ENCODE measurements at regions not wholly inside any gene's neighbourhood (a gene's known extent, or its start where the extent isn't known, plus 50 kb on each side); places are given as distances from the start of the nearest gene placed in this dataset.

DNA sequence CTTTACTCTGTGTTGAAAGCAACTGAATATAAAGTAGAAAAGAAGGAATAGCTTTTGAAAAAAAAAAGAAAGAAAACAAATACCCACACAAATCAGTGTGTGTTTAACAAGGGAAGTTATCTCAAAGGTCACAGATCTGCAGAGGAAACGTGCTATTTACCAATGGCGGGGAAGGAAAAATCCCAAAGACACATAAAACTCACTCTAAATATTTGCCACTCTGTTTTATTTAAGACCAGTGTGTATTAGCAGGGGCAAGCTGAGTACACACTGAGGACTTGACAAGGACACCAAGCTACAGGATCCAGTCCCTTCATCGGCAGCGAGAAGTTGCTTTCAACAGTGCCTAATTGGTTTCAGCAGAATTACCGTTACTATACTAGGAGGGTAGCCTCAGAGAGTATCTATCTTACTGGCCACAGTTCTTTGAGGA lies 252.5 kb downstream of the DEPDC1B start (continued):
- TF ChIP-seq, protein P1, sequence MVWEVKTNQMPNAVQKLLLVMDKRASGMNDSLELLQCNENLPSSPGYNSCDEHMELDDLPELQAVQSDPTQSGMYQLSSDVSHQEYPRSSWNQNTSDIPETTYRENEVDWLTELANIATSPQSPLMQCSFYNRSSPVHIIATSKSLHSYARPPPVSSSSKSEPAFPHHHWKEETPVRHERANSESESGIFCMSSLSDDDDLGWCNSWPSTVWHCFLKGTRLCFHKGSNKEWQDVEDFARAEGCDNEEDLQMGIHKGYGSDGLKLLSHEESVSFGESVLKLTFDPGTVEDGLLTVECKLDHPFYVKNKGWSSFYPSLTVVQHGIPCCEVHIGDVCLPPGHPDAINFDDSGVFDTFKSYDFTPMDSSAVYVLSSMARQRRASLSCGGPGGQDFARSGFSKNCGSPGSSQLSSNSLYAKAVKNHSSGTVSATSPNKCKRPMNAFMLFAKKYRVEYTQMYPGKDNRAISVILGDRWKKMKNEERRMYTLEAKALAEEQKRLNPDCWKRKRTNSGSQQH (CRISPR knock-in tag; IDR thresholded peaks at IDR 0.05; ENCODE audit: low read depth): no peak
- no peak for TF ChIP-seq MAFG (CRISPR knock-in tag; IDR thresholded peaks at IDR 0.05)
- no peak for TF ChIP-seq DR1 (CRISPR knock-in tag; IDR thresholded peaks at IDR 0.05)
- TF ChIP-seq ZNF747 (CRISPR knock-in tag; IDR thresholded peaks at IDR 0.05; ENCODE audit: borderline replicate concordance): 0 out of 2 replicates have a peak, but pooled peaks have one; percentile 28
- TF ChIP-seq NR1H2 (CRISPR knock-in tag; IDR thresholded peaks at IDR 0.05; ENCODE audit: borderline replicate concordance, low read depth): no peak
- TF ChIP-seq CBX1 (IDR thresholded peaks at IDR 0.05; ENCODE audit: low read depth): no peak
- peak; percentile 89; the same call in 1 of the 2 replicates for TF ChIP-seq ZNF331 (CRISPR knock-in tag; IDR thresholded peaks at IDR 0.05)
- TF ChIP-seq ZNF615 (CRISPR knock-in tag; IDR thresholded peaks at IDR 0.05; ENCODE audit: borderline replicate concordance): peak; percentile 45; the same call in 1 of the 2 replicates
- TF ChIP-seq, protein P2, sequence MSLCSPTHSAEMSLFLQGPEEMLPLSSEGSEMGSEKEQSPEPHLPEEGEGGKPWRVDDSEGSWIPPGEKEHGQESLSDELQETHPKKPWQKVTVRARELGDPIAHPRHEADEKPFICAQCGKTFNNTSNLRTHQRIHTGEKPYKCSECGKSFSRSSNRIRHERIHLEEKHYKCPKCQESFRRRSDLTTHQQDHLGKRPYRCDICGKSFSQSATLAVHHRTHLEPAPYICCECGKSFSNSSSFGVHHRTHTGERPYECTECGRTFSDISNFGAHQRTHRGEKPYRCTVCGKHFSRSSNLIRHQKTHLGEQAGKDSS (CRISPR knock-in tag; IDR thresholded peaks at IDR 0.05; ENCODE audit: borderline replicate concordance, low read depth): peak; percentile 43; the same call in 1 of the 2 replicates
- no peak for TF ChIP-seq ZNF296 (CRISPR knock-in tag; conservative IDR thresholded peaks at IDR 0.05)
- TF ChIP-seq, protein P3, sequence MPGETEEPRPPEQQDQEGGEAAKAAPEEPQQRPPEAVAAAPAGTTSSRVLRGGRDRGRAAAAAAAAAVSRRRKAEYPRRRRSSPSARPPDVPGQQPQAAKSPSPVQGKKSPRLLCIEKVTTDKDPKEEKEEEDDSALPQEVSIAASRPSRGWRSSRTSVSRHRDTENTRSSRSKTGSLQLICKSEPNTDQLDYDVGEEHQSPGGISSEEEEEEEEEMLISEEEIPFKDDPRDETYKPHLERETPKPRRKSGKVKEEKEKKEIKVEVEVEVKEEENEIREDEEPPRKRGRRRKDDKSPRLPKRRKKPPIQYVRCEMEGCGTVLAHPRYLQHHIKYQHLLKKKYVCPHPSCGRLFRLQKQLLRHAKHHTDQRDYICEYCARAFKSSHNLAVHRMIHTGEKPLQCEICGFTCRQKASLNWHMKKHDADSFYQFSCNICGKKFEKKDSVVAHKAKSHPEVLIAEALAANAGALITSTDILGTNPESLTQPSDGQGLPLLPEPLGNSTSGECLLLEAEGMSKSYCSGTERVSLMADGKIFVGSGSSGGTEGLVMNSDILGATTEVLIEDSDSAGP (CRISPR knock-in tag; IDR thresholded peaks at IDR 0.05; ENCODE audit: borderline replicate concordance): no peak
- TF ChIP-seq, protein P4, sequence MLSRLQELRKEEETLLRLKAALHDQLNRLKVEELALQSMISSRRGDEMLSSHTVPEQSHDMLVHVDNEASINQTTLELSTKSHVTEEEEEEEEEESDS (CRISPR knock-in tag; IDR thresholded peaks at IDR 0.05; ENCODE audit: borderline replicate concordance): no peak
- TF ChIP-seq, protein P5, sequence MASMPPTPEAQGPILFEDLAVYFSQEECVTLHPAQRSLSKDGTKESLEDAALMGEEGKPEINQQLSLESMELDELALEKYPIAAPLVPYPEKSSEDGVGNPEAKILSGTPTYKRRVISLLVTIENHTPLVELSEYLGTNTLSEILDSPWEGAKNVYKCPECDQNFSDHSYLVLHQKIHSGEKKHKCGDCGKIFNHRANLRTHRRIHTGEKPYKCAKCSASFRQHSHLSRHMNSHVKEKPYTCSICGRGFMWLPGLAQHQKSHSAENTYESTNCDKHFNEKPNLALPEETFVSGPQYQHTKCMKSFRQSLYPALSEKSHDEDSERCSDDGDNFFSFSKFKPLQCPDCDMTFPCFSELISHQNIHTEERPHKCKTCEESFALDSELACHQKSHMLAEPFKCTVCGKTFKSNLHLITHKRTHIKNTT (CRISPR knock-in tag; IDR thresholded peaks at IDR 0.05): no peak
- TF ChIP-seq, protein P6, sequence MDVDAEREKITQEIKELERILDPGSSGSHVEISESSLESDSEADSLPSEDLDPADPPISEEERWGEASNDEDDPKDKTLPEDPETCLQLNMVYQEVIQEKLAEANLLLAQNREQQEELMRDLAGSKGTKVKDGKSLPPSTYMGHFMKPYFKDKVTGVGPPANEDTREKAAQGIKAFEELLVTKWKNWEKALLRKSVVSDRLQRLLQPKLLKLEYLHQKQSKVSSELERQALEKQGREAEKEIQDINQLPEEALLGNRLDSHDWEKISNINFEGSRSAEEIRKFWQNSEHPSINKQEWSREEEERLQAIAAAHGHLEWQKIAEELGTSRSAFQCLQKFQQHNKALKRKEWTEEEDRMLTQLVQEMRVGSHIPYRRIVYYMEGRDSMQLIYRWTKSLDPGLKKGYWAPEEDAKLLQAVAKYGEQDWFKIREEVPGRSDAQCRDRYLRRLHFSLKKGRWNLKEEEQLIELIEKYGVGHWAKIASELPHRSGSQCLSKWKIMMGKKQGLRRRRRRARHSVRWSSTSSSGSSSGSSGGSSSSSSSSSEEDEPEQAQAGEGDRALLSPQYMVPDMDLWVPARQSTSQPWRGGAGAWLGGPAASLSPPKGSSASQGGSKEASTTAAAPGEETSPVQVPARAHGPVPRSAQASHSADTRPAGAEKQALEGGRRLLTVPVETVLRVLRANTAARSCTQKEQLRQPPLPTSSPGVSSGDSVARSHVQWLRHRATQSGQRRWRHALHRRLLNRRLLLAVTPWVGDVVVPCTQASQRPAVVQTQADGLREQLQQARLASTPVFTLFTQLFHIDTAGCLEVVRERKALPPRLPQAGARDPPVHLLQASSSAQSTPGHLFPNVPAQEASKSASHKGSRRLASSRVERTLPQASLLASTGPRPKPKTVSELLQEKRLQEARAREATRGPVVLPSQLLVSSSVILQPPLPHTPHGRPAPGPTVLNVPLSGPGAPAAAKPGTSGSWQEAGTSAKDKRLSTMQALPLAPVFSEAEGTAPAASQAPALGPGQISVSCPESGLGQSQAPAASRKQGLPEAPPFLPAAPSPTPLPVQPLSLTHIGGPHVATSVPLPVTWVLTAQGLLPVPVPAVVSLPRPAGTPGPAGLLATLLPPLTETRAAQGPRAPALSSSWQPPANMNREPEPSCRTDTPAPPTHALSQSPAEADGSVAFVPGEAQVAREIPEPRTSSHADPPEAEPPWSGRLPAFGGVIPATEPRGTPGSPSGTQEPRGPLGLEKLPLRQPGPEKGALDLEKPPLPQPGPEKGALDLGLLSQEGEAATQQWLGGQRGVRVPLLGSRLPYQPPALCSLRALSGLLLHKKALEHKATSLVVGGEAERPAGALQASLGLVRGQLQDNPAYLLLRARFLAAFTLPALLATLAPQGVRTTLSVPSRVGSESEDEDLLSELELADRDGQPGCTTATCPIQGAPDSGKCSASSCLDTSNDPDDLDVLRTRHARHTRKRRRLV (CRISPR knock-in tag; IDR thresholded peaks at IDR 0.05): no peak
- TF ChIP-seq ZNF629 (CRISPR knock-in tag; conservative IDR thresholded peaks at IDR 0.05): no peak
- TF ChIP-seq, protein P7, sequence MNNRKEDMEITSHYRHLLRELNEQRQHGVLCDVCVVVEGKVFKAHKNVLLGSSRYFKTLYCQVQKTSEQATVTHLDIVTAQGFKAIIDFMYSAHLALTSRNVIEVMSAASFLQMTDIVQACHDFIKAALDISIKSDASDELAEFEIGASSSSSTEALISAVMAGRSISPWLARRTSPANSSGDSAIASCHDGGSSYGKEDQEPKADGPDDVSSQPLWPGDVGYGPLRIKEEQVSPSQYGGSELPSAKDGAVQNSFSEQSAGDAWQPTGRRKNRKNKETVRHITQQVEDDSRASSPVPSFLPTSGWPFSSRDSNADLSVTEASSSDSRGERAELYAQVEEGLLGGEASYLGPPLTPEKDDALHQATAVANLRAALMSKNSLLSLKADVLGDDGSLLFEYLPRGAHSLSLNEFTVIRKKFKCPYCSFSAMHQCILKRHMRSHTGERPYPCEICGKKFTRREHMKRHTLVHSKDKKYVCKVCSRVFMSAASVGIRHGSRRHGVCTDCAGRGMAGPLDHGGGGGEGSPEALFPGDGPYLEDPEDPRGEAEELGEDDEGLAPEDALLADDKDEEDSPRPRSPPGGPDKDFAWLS (CRISPR knock-in tag; IDR thresholded peaks at IDR 0.05; ENCODE audit: borderline replicate concordance): no peak
- TF ChIP-seq PHF21A (CRISPR knock-in tag; IDR thresholded peaks at IDR 0.05): peak; percentile 91
- no peak for TF ChIP-seq BORCS8-MEF2B (CRISPR knock-in tag; IDR thresholded peaks at IDR 0.05)
